HEK293 (cell line): ENCODE measurements at regions not wholly inside any gene's neighbourhood (a gene's known extent, or its start where the extent isn't known, plus 50 kb on each side); places are given as distances from the start of the nearest gene placed in this dataset.

Experiments used
- CTCF ChIA-PET: fragments of 350-600 bp; formaldehyde crosslinking; extraction: SDS; loops from one replicate; lab custom pipeline; 2021; ENCODE audit warnings: antibody characterized with exemption; lab: Yijun Ruan, JAX
- POLR2A ChIA-PET: fragments of 300-600 bp; formaldehyde crosslinking; extraction: SDS; loops from one replicate; lab custom pipeline; 2020; ENCODE audit warnings: antibody characterized with exemption, inconsistent platforms; lab: Yijun Ruan, JAX
- H3K27ac ChIP-seq: fragments of 200-500 bp; sonication (Bioruptor generic); 2 replicates; pipeline ENCODE4 v1.5.1; 2014; ENCODE audit warnings: low read depth, low read length, control low read depth, inconsistent platforms; ENCODE audit errors: extremely low read depth
- H3K36me3 ChIP-seq, 2 experiments: fragments of 200-500 bp in 1 of 2; sonication (Bioruptor generic) in 1 of 2; 1 replicate in 1 of 2; 2 replicates in 1 of 2; pipeline ENCODE4 v1.5.1; 2014 to 2017; ENCODE audit warnings: inconsistent platforms in 2 of 2, low read length in 2 of 2; ENCODE audit not compliant: control insufficient read depth in 2 of 2, insufficient read depth in 1 of 2
- H3K4me1 ChIP-seq: fragments of 200-500 bp; sonication (Bioruptor generic); 2 replicates; pipeline ENCODE4 v1.5.1; 2014; ENCODE audit warnings: mild to moderate bottlenecking, low read length, inconsistent platforms; ENCODE audit not compliant: control insufficient read depth, insufficient read depth
- H3K4me3 ChIP-seq: 2 replicates; pipeline ENCODE4 v1.5.1; 2011; ENCODE audit warnings: low read depth, mild to moderate bottlenecking, control low read depth, low read length, moderate library complexity
- H3K9me3 ChIP-seq: fragments of 200-500 bp; sonication (Bioruptor generic); 2 replicates; pipeline ENCODE4 v1.5.1; 2014; ENCODE audit warnings: low read depth, low read length, inconsistent platforms; ENCODE audit not compliant: control insufficient read depth, insufficient read depth
- BCL6B ChIP-seq: fragments of 450-650 bp; formaldehyde crosslinking; IDR thresholded peaks from 2 replicates; pipeline ENCODE4 v1.5.1; 2017; ENCODE audit warnings: missing biosample characterization, missing genetic modification characterization
- GLI2 ChIP-seq: fragments of 450-650 bp; formaldehyde crosslinking; IDR thresholded peaks from 2 replicates; pipeline ENCODE4; 2017; ENCODE audit warnings: missing biosample characterization, missing genetic modification characterization, low read depth, borderline replicate concordance
- INSM2 ChIP-seq: fragments of 450-650 bp; formaldehyde crosslinking; IDR thresholded peaks from 2 replicates; pipeline ENCODE4 v1.5.1; 2016; ENCODE audit warnings: missing biosample characterization, missing genetic modification characterization
- OVOL3 ChIP-seq: fragments of 450-650 bp; formaldehyde crosslinking; IDR thresholded peaks from 2 replicates; pipeline ENCODE4 v1.5.1; 2016; ENCODE audit warnings: missing biosample characterization, missing genetic modification characterization
- SCRT2 ChIP-seq: fragments of 450-650 bp; formaldehyde crosslinking; IDR thresholded peaks from 2 replicates; pipeline ENCODE4 v1.5.1; 2016; ENCODE audit warnings: missing biosample characterization, missing genetic modification characterization
- SP2 ChIP-seq: fragments of 450-650 bp; formaldehyde crosslinking; IDR thresholded peaks from 2 replicates; pipeline ENCODE4 v1.5.1; 2016; ENCODE audit warnings: missing biosample characterization, missing genetic modification characterization
- ZFP3 ChIP-seq: fragments of 450-650 bp; formaldehyde crosslinking; IDR thresholded peaks from 2 replicates; pipeline ENCODE4 v1.5.1; 2016; ENCODE audit warnings: low read depth, missing biosample characterization, missing genetic modification characterization
- ZIC2 ChIP-seq: fragments of 450-650 bp; formaldehyde crosslinking; IDR thresholded peaks from 2 replicates; pipeline ENCODE4 v1.5.1; 2016; ENCODE audit warnings: missing biosample characterization, missing genetic modification characterization
- ZNF114 ChIP-seq: fragments of 450-650 bp; formaldehyde crosslinking; IDR thresholded peaks from 2 replicates; pipeline ENCODE4 v1.5.0; 2017; ENCODE audit warnings: missing biosample characterization, missing genetic modification characterization
- ZNF121 ChIP-seq: fragments of 450-650 bp; formaldehyde crosslinking; IDR thresholded peaks from 2 replicates; pipeline ENCODE4 v1.5.1; 2016; ENCODE audit warnings: missing biosample characterization, missing genetic modification characterization
- ZNF133 ChIP-seq: fragments of 450-650 bp; formaldehyde crosslinking; IDR thresholded peaks from 2 replicates; pipeline ENCODE4 v1.5.1; 2016; ENCODE audit warnings: missing biosample characterization, missing genetic modification characterization
- ZNF138 ChIP-seq: fragments of 450-650 bp; formaldehyde crosslinking; IDR thresholded peaks from 2 replicates; pipeline ENCODE4 v1.5.1; 2016; ENCODE audit warnings: missing biosample characterization, missing genetic modification characterization, borderline replicate concordance
- ZNF426 ChIP-seq: fragments of 450-650 bp; formaldehyde crosslinking; IDR thresholded peaks from 2 replicates; pipeline ENCODE4 v1.5.1; 2017; ENCODE audit warnings: missing biosample characterization, missing genetic modification characterization, mild to moderate bottlenecking, inconsistent platforms, moderate library complexity
- ZNF514 ChIP-seq: fragments of 450-650 bp; formaldehyde crosslinking; IDR thresholded peaks from 2 replicates; pipeline ENCODE4 v1.5.1; 2016; ENCODE audit warnings: missing biosample characterization, missing genetic modification characterization
- ZNF544 ChIP-seq: fragments of 450-650 bp; formaldehyde crosslinking; IDR thresholded peaks from 2 replicates; pipeline ENCODE4 v1.5.0; 2017; ENCODE audit warnings: missing biosample characterization, missing genetic modification characterization
- ZNF610 ChIP-seq: fragments of 450-650 bp; formaldehyde crosslinking; IDR thresholded peaks from 2 replicates; pipeline ENCODE4 v1.5.1; 2016; ENCODE audit warnings: missing biosample characterization, missing genetic modification characterization, borderline replicate concordance
- ZNF624 ChIP-seq: fragments of 450-650 bp; formaldehyde crosslinking; IDR thresholded peaks from 2 replicates; pipeline ENCODE4 v1.5.1; 2017; ENCODE audit warnings: missing biosample characterization, missing genetic modification characterization
- ZNF660 ChIP-seq: fragments of 450-650 bp; IDR thresholded peaks from 2 replicates; pipeline ENCODE4 v1.5.1; 2018; ENCODE audit warnings: missing biosample characterization, mild to moderate bottlenecking, missing genetic modification characterization
- ZNF664 ChIP-seq: fragments of 450-650 bp; formaldehyde crosslinking; IDR thresholded peaks from 2 replicates; pipeline ENCODE4 v1.5.1; 2016; ENCODE audit warnings: missing biosample characterization, missing genetic modification characterization
- ZSCAN4 ChIP-seq: fragments of 450-650 bp; formaldehyde crosslinking; IDR thresholded peaks from 2 replicates; pipeline ENCODE4 v1.5.1; 2017; ENCODE audit warnings: missing biosample characterization, missing genetic modification characterization
- TF ChIP-seq, protein P1 (sequence below): fragments of 450-650 bp; formaldehyde crosslinking; IDR thresholded peaks from 2 replicates; pipeline ENCODE4 v1.5.1; 2016; ENCODE audit warnings: missing biosample characterization, missing genetic modification characterization
- TF ChIP-seq, protein P2 (sequence below): fragments of 450-650 bp; formaldehyde crosslinking; IDR thresholded peaks from 2 replicates; pipeline ENCODE4 v1.5.1; 2016; ENCODE audit warnings: missing biosample characterization, missing genetic modification characterization
- TF ChIP-seq, protein P3 (sequence below): fragments of 450-650 bp; formaldehyde crosslinking; IDR thresholded peaks from 2 replicates; pipeline ENCODE4 v1.5.1; 2016; ENCODE audit warnings: missing biosample characterization, missing genetic modification characterization

DNA sequence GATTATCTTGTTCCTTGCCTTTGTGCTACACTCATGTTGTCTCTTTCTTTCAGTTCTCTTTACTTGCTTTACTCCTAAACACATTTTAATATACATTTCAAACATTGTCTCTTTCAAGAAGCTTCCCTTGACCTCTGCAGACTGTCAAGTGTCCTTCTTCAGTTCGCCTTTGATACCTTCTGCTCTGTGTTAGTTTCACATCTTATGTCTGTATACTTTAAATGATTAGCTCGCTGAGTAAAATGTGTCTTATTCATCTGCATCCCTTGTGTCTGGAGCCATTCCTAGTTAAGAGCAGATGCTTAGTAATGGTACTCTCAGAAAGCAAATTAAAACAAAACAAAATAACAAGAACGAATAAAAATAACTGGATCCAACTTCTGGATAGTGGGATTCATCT lies 303.3 kb downstream of the S1PR1 start:
- TF ChIP-seq, protein P1, sequence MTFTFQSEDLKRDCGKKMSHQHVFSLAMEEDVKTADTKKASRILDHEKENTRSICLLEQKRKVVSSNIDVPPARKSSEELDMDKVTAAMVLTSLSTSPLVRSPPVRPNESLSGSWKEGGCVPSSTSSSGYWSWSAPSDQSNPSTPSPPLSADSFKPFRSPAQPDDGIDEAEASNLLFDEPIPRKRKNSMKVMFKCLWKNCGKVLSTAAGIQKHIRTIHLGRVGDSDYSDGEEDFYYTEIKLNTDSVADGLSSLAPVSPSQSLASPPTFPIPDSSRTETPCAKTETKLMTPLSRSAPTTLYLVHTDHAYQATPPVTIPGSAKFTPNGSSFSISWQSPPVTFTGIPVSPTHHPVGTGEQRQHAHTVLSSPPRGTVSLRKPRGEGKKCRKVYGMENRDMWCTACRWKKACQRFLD (tag by site-specific recombination) = no peak
- TF ChIP-seq ZSCAN4 (tag by site-specific recombination) (no peak), ZIC2 (no peak)
- Histone ChIP-seq H3K9me3 (no peaks in the 10 kb centered on the region), H3K27ac (no peak overlapping the region), H3K4me1 (no peaks in the 10 kb centered on the region), H3K36me3 (no peaks in the 10 kb centered on the region), H3K4me3 (no peak overlapping the region)
- POLR2A ChIA-PET = no interaction called here
- CTCF ChIA-PET = interaction anchor here (1.0 kb wide), 1 partner anchor 19 kb away, joined by 5 read pairs; no protein-coding TSS in a partner anchor

DNA sequence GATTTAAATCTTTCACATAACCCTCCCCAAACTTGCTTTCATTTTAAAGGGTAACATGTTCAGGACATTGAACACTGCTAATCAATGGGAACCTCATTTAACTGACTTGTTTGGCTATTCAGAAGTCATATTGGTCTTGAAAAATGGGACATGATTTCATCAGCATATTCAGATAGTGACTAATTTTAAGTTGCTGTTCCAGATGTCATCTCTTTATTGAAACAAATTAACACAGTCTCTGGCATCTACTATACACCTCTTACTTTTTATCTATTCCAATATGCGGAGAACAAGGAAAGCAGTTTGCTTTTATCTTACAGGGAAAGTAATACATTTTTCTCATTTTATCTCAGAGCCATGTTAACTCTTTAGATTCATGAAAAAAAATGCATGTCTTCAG lies 310.1 kb downstream of the S1PR1 start:
- no peak for TF ChIP-seq ZNF544 (tag by site-specific recombination)
- TF ChIP-seq ZNF121 (tag by site-specific recombination) = no peak
- TF ChIP-seq OVOL3 (tag by site-specific recombination) = no peak
- no peak for TF ChIP-seq ZNF114 (tag by site-specific recombination)
- TF ChIP-seq SP2 (tag by site-specific recombination) = no peak
- no peak for TF ChIP-seq ZNF133 (tag by site-specific recombination)
- no peak for TF ChIP-seq ZNF624 (tag by site-specific recombination)
- TF ChIP-seq INSM2 (tag by site-specific recombination) = no peak
- TF ChIP-seq ZNF660 (tag by site-specific recombination) = no peak
- no peak for TF ChIP-seq ZNF138 (tag by site-specific recombination)
- Histone ChIP-seq H3K4me1 (no peaks in the 10 kb centered on the region), H3K9me3 (no peaks in the 10 kb centered on the region), H3K36me3 (no peaks in the 10 kb centered on the region), H3K27ac (no peak overlapping the region), H3K4me3 (no peak overlapping the region)
- POLR2A ChIA-PET = no interaction called here
- CTCF ChIA-PET = no interaction called here

GRCh38 chr1:101547357-101547756 lies 310.5 kb downstream of the S1PR1 start:
- CTCF ChIA-PET = no interaction called here
- H3K4me3 ChIP-seq = no peak overlapping the region
- POLR2A ChIA-PET = no interaction called here
- no peak overlapping the region for H3K27ac ChIP-seq
- H3K36me3 ChIP-seq = no peaks in the 10 kb centered on the region
- no peaks in the 10 kb centered on the region for H3K9me3 ChIP-seq
- no peaks in the 10 kb centered on the region for H3K4me1 ChIP-seq
- TF ChIP-seq ZNF514 (tag by site-specific recombination) (no peak), ZNF610 (tag by site-specific recombination) (no peak), ZNF664 (tag by site-specific recombination) (no peak), GLI2 (no peak), BCL6B (tag by site-specific recombination) (no peak), SCRT2 (tag by site-specific recombination) (no peak), ZNF426 (tag by site-specific recombination) (no peak), ZFP3 (no peak)
- TF ChIP-seq, protein P2, sequence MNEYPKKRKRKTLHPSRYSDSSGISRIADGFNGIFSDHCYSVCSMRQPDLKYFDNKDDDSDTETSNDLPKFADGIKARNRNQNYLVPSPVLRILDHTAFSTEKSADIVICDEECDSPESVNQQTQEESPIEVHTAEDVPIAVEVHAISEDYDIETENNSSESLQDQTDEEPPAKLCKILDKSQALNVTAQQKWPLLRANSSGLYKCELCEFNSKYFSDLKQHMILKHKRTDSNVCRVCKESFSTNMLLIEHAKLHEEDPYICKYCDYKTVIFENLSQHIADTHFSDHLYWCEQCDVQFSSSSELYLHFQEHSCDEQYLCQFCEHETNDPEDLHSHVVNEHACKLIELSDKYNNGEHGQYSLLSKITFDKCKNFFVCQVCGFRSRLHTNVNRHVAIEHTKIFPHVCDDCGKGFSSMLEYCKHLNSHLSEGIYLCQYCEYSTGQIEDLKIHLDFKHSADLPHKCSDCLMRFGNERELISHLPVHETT (tag by site-specific recombination) = no peak
- TF ChIP-seq, protein P3, sequence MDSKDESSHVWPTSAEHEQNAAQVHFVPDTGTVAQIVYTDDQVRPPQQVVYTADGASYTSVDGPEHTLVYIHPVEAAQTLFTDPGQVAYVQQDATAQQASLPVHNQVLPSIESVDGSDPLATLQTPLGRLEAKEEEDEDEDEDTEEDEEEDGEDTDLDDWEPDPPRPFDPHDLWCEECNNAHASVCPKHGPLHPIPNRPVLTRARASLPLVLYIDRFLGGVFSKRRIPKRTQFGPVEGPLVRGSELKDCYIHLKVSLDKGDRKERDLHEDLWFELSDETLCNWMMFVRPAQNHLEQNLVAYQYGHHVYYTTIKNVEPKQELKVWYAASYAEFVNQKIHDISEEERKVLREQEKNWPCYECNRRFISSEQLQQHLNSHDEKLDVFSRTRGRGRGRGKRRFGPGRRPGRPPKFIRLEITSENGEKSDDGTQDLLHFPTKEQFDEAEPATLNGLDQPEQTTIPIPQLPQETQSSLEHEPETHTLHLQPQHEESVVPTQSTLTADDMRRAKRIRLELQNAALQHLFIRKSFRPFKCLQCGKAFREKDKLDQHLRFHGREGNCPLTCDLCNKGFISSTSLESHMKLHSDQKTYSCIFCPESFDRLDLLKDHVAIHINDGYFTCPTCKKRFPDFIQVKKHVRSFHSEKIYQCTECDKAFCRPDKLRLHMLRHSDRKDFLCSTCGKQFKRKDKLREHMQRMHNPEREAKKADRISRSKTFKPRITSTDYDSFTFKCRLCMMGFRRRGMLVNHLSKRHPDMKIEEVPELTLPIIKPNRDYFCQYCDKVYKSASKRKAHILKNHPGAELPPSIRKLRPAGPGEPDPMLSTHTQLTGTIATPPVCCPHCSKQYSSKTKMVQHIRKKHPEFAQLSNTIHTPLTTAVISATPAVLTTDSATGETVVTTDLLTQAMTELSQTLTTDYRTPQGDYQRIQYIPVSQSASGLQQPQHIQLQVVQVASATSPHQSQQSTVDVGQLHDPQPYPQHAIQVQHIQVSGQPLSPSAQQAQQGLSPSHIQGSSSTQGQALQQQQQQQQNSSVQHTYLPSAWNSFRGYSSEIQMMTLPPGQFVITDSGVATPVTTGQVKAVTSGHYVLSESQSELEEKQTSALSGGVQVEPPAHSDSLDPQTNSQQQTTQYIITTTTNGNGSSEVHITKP = no peak
